ENCODE measurements at regions not wholly inside any gene's neighbourhood (a gene's known extent, or its start where the extent isn't known, plus 50 kb on each side); places are given as distances from the start of the nearest gene placed in this dataset.

GRCh38 chr3:178900029-178900646, 171.5 kb downstream of the ZMAT3 start:
- Histone ChIP-seq H3K4me3 (ENCODE audit: insufficient read depth, low read depth, low read length) (no peak overlapping the region), H3K36me3 (replicated peaks; ENCODE audit: control insufficient read depth, insufficient read depth, low read length) (no peaks in the 10 kb centered on the region), H3K27me3 (ENCODE audit: control insufficient read depth, insufficient read depth, low read length) (no peaks in the 10 kb centered on the region)
- no peak for DNase-seq

GRCh38 chr3:178895178-178895789, 176.3 kb downstream of the ZMAT3 start:
- no peak overlapping the region for H3K4me3 ChIP-seq (ENCODE audit: insufficient read depth, low read depth, low read length)
- no peak for DNase-seq
- H3K36me3 ChIP-seq (replicated peaks; ENCODE audit: control insufficient read depth, insufficient read depth, low read length): no peaks in the 10 kb centered on the region
- no peaks in the 10 kb centered on the region for H3K27me3 ChIP-seq (ENCODE audit: control insufficient read depth, insufficient read depth, low read length)
